HG03565 (cell line): ENCODE measurements at regions not wholly inside any gene's neighbourhood (a gene's known extent, or its start where the extent isn't known, plus 50 kb on each side); places are given as distances from the start of the nearest gene placed in this dataset.

Experiments used
- ATAC-seq: cut with Tn5 transposase; IDR thresholded peaks from one replicate; pipeline ENCODE4 v1.9.1; 2021; ENCODE audit warnings: mild to moderate bottlenecking, moderate library complexity; ENCODE audit not compliant: unreplicated experiment

GRCh38 chr16:74232806-74233465, 63.7 kb upstream of the PSMD7 start:
- ATAC-seq: no peak

- no peak for ATAC-seq
Observed at GRCh38 chr16:74230126-74230525, 66.5 kb upstream of the PSMD7 start.

DNA sequence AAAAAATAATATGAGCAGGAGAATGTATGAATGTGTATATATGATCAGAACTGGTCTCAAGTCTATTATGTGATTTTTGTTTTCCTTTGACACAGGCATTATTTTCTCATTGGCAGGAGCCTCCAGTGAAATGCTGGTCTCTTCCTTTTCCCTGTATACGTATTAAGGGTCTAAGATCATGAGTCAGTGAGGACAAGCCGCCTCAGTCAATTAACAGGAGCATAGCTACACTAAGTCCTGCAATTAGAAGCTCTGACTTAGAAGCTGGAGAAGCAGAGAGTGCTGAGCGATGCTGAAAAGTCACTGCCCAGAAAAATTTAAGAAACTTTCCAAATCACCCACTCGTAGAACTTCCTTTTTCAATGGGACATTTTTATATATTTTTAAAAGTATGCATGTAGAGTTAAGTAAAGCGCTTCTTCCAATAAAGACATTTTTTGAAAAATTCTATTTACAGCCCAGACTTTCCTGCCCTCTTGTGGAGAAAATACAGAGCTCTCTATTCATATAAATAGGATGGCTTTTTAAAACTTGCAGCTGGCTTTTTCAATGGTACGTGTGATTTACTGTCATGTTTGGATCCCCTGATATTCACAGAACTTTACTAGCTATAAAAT, 70.2 kb upstream of the PSMD7 start:
- no peak for ATAC-seq

DNA sequence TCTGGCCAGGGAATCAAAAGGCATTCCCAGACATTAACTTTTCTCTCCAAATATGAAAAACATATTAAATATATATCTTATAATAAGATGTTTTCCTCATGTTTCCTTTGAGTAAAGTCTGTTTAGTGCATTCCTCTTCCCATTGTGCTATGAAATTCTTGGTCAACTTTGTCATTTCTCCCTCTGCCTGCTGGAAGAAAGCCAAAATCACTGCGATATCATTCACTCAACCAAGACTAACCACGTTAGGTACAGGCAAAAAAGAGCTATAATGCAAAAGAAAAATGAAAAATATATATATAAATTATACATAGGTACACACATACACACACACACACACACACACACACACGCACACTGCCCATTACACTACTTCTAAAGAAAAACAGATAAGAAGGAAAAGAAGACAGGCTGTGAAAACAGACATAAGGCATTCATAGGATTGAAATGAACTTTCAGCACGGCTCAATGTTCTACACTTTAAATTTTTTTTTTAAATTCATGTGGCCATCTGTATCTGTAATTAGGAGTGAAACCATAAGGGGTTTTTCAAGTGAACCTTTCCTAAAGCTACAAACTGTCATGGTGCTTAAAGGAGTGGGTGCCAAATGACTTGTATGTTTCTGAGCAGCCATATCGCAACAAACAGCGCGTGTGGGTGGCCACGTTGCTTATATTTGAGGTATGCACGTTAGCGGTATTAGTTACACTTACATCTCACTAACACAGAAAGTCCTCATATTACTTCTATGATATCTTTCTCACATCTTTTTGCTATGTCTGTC, 71.6 kb upstream of the PSMD7 start:
- no peak for ATAC-seq

DNA sequence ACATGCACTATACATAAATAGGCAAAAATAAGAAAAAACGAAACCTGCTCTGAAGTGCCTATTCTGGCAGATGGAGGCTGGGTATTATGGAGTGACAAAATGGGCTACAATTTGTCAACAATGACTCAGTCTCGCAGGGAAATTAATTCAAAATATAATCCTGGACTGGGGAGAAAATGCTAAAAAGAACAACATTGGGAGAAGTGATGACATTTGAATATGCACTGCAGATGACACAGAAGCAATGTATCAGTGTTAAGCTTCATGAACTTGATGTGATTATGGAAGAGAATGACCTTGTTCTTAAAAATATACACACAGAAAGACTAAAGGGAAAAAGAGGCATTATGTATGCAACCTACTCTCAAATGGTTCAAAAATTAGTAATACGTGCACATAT, 74.8 kb upstream of the PSMD7 start:
- ATAC-seq: no peak

- ATAC-seq: no peak
Observed at GRCh38 chr16:74219706-74220105, 76.9 kb upstream of the PSMD7 start.

DNA sequence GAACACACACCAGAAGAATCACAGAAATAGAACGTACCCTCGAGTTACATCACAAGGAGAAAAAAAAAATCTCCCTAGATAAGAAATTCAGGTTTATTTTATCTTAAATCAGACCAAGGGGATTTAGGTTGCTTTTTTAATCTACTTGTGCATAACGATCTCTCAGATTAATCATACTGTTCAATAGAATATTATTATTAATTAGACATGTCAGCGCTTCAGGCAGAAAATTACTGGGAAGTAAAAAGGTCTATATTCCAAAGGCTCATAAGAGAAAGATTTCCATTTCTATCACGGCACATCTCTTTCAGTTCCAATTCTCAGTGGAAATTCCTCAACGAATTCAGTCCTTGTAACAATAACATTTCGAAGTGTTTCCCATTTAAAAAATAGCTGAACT, 77.7 kb upstream of the PSMD7 start:
- ATAC-seq: no peak

GRCh38 chr16:74216319-74216718, 80.3 kb upstream of the PSMD7 start:
- ATAC-seq: no peak

- ATAC-seq: no peak
Observed at GRCh38 chr16:74215249-74215648, 81.4 kb upstream of the PSMD7 start.

DNA sequence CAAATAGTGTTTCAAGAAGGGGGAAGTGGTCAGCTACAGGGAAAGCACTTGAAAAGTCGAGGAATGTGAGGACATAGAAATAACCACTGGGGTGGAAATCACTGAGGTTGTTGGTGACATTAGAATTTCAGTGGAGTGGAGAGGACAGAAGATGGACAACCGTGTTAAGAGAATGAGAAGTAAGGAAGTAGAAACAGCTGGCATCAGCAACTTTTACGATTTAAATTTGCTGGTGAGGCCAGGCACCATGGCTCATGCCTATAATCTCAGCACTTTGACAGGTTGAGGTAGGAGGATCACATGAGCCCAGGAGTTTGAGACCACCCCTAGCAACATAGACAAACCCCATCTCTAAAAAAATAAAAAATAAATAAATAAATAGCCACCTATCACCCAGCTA, 83.2 kb upstream of the PSMD7 start:
- ATAC-seq: no peak

DNA sequence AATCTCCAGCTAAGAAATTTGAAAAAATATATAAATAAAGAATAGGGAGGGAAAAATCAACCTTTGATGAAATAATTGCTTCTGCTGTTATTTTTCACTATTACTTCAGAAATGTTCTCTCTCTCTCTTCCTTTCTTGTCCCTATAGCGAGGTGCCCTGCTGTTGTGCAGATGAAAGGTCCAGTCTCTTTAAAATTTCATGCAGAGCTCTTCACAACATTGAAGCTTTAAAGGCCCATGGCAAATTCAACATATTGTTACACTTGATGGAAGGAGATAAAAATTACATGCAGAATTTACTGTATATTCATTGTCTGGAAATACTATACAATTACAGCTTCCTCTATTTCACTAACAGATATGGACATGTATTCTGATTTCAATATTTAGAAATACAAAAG, 86.4 kb upstream of the PSMD7 start:
- no peak for ATAC-seq

DNA sequence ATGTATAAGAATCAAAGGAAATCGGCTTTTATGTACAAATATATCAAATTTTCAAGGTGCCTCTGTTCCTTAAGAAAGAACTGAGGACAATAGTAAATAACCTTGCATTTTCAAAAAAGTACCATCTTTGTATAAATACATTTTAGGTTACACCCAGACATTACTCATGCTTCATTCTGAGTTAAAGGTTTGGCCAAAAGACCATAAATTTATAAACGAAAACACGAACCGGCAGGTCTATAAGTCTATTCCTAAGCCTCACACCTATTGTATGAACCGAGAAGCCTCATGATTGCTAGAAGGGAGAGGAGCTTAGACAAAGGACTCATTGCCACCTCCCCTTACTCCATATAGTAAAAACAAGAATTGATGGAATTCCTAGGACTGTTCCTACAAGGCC, 94.6 kb upstream of the PSMD7 start:
- ATAC-seq: no peak

- no peak for ATAC-seq
Observed at GRCh38 chr16:74201576-74201975, 95.0 kb upstream of the PSMD7 start.

DNA sequence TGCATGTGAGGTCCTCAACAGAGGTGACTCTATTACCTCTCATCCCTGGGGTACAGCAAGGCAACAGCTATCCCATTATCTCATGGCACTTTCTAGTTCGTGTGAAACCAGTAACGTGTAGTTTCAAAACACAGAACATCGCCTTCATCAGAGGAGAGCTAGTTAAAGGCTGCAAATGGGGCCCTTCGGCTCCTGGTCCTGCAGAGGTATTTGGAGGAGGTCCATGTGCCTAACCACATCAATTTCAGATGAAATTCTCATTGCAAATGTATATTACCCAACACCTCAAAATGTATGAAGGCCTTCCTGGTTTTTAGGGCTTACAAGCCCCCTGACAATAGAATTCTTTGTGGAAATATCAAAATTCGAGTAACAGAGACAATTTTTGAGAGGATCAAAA, 95.7 kb upstream of the PSMD7 start:
- no peak for ATAC-seq

GRCh38 chr16:74199842-74200124, 96.8 kb upstream of the PSMD7 start:
- no peak for ATAC-seq

GRCh38 chr16:74199066-74199841, 97.4 kb upstream of the PSMD7 start:
- no peak for ATAC-seq

DNA sequence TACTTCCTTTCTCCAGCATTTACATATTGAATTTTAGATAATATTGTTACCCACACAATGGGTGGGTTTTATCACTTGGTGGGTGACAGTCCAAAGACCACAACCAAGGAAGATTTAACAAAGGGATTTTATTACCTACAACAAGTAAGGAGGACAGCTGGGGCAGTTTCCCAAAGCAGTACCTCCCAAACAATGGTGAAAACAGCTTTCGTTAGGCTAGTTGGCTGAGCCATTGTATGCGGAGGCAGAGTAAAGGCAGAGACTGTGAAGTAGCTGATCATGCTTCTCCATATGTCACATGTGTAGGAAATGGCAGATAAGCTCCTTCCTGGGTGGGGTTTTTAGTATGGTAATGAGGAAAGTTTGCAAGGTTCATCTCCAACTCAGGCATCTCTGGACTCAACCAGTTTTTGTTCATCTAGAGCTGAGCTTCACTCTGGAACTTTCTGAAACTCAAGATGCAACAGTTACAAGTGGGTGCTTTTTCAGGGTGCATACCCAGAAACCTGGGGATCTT, 104.3 kb upstream of the PSMD7 start:
- ATAC-seq: no peak

GRCh38 chr16:74190292-74190691, 106.3 kb upstream of the PSMD7 start:
- ATAC-seq: no peak

GRCh38 chr16:74188856-74189255, 107.8 kb upstream of the PSMD7 start:
- no peak for ATAC-seq

- no peak for ATAC-seq
Observed at GRCh38 chr16:74186561-74186971, 110.0 kb upstream of the PSMD7 start.

DNA sequence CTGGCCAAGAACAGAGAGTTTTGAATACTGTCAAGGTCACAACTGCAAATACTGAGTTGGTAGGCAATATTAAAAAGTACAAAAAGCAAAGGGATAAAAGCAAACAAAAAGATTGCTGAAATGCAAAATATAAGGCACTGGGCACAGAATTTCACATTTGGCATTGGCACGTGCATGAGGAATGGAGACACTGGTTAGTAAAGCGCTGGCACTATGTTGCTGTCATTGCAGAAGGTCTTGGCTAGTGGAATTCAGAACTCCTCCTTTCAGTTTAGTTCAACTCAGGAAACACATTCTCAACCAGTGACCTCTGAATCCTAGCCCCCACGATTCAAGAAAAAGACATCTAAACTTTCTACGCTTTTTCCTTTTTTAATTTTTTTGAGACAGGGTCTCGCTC, 111.8 kb upstream of the PSMD7 start:
- no peak for ATAC-seq
